GM10248 (cell line): ENCODE measurements at regions not wholly inside any gene's neighbourhood (a gene's known extent, or its start where the extent isn't known, plus 50 kb on each side); places are given as distances from the start of the nearest gene placed in this dataset.
"Not testable (repeated sequence)": the region's sequence is repeated elsewhere in the genome, so short reads cannot be mapped to it uniquely, and the experiment has no call there.

Source experiments
- CTCF ChIA-PET: fragments of 300-600 bp; sonication (Branson Sonifier 250); formaldehyde crosslinking; extraction: SDS; loops from one replicate; lab custom pipeline; 2021; ENCODE audit warnings: antibody characterized with exemption; lab: Yijun Ruan, JAX
- POLR2A ChIA-PET: fragments of 350-650 bp; sonication (Branson Sonifier 250); formaldehyde crosslinking; extraction: SDS; loops from one replicate; lab custom pipeline; 2020; ENCODE audit warnings: antibody characterized with exemption; lab: Yijun Ruan, JAX
- DNase-seq: peaks from one replicate; pipeline ENCODE4 v3.0.0; 2012; ENCODE audit errors: extremely low spot score
- CTCF ChIP-seq: IDR thresholded peaks from 2 replicates; pipeline ENCODE4 v1.5.1; 2012; ENCODE audit warnings: mild to moderate bottlenecking, low read depth; ENCODE audit errors: extremely low read depth, missing control alignments, control extremely low read depth

GRCh38 chr16:22638393-22639206 is 127.9 kb downstream of the NPIPB5 start:
- POLR2A ChIA-PET = no interaction called here
- DNase-seq = no peak
- no peak for TF ChIP-seq CTCF
- CTCF ChIA-PET = interaction anchor here (3.5 kb wide), 1 partner anchor 13 kb away, joined by 13 read pairs; no protein-coding TSS in a partner anchor

DNA sequence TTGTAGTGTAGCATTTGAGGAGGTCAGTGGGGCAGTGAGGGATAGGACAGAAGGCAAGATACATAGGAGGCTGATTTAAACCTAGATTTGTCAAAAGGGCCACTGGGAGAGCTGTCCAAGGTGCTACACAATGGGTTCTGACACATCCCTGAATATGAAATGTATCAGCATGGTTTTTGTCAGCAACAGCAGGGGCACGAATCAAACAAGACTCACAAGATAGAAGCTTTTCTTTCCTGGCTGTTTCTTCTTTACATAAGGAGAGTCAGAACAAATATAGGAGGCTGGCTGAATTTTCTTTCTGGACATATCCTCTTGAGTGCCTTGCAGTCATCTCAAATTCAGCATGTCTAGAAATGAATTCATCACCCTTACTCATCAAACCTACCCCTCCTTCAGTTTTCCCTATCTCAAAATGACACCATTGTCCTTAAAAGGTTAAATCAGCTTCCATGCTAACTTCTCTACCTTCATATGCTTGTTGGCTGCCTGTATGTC is 130.5 kb downstream of the NPIPB5 start:
- no peak for DNase-seq
- no peak for TF ChIP-seq CTCF
- CTCF ChIA-PET = interaction anchor here (2.0 to 3.5 kb wide), 2 partner anchors 11 to 15 kb away, joined by 5 to 13 read pairs; no protein-coding TSS in a partner anchor
- POLR2A ChIA-PET = no interaction called here

DNA sequence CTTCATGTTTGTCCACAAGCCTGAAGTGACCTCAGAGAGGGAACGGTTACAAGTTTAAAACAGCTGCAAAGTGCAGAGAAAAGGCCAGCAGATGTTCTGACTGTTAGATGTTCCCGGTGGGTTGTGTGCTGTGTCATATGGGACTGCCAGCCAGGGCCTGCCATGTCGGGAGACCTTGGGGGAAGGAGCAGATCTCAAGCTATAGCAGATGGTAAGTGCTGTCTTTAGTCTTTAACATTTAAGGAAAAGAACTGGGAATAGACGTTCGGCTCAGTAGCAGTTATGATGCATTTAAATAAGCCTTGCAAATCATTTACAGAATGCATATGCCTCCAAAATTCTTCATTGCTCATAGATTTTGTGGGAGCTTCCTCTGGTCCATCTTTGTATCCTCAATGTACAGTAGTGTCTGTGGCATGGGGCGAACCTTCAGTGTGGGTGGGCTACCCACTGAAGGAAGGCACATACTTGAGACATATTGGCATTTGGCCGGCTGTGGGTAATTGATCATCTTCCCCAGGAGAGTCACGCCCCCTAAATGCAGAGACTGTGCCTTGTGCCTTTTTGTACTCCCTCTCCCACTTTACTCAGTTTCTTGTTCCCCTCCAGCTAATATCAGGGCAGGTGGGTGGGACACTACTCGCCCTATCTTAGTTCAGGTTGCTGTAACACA is 131.9 kb downstream of the NPIPB5 start:
- no peak for TF ChIP-seq CTCF
- POLR2A ChIA-PET = no interaction called here
- CTCF ChIA-PET = interaction anchor here (1.3 kb wide), 1 partner anchor 12 kb away, joined by 4 read pairs; no protein-coding TSS in a partner anchor
- no peak for DNase-seq

DNA sequence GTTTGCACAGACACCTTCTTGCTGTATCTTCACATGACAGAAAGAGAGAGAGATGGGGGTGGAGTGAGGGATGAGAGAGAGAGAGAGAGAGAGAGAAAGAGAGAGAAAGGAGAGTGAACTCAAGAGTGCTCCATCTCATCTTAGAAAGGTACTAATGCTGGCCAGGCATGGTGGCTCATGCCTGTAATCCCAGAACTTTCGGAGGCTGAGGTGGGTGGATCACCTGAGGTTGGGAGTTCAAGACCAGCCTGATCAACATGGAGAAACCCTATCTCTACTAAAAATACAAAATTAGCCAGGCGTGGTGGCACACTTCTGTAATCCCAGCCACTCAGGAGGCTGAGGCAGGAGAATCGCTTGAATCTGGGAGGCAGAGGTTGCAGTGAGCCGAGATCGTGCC is 132.5 kb downstream of the NPIPB5 start:
- POLR2A ChIA-PET, DNase-seq: not testable (repeated sequence)
- CTCF ChIA-PET = interaction anchor here (1.0 to 1.3 kb wide), 2 partner anchors 12 to 28 kb away, joined by 3 to 4 read pairs; no protein-coding TSS in a partner anchor

DNA sequence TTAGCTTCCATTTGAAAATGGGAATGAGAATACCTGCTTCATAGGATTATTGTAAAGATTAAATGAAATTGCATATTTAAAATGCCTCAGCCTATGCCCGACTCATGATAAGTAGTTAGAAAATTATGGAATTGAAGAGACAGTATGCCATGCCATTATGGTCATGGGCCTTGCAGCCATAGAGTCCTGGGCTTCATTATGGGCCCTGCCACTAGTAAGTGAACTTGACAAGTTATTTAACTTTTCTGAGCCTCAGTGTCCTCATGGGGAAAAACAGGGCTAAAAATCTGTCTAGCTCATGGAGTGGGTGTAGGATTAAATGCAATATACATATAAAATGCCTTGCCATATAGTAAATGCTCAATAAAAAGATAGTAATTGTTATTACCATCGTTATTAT is 133.2 kb downstream of the NPIPB5 start:
- DNase-seq = no peak
- ChIA-PET POLR2A (no interaction called here), CTCF (interaction anchor here (1.0 to 2.0 kb wide), 2 partner anchors 27 to 31 kb away, joined by 3 to 5 read pairs; no protein-coding TSS in a partner anchor)
- TF ChIP-seq CTCF = no peak

DNA sequence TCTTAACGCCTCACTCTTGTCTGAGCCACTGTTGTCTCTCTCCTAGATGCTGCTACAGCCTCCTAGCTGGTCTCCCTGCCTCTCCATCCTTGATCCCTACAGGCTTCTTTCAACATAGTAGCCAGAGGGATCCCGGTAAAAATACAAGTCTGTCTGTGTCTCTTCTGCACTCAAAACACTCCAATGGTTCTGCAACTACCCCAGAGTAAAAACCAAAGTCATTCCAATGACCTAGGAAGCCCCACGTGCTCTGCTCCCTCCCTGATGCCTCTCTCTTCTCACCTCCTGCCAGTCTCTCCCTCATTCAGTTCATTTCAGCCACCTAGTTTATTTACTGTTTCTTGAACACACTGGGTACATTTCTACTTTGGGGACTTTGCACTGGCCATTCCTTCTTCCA is 135.2 kb downstream of the NPIPB5 start:
- TF ChIP-seq CTCF = no peak
- no peak for DNase-seq
- POLR2A ChIA-PET = no interaction called here
- CTCF ChIA-PET = interaction anchor here (1.1 to 2.0 kb wide), 2 partner anchors 18 to 29 kb away, joined by 3 to 5 read pairs; no protein-coding TSS in a partner anchor

DNA sequence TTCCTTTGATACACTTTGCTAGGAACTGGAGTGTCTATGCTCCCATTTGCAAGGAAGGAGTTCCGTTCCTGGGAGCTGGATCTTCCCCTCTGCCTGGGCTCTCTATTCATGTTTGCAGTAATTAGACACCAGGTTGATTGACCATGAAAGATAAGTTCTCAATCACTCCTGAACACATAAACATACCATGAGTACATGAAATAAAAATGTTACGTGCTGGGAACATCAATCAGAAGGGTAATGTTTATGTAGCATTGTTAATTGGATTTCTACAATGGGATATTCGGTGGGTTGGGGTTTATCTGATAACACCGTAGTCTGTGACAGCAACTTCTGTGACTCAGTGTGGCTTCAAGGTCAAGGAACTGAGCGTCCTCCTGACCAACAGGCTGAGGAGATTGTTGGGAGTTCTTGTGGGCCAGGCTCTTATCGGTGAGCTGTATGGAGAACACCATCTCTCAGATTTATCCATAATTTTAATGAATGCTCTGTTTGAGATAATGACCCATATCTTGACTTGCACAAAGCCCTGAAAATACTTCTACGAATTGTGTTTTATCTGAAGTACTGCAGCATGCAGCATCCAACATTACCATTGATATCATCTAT is 136.4 kb downstream of the NPIPB5 start:
- TF ChIP-seq CTCF = no peak
- POLR2A ChIA-PET = no interaction called here

More for the DNA sequence above, 136.4 kb downstream of the NPIPB5 start:
- CTCF ChIA-PET = no interaction called here
- no peak for DNase-seq
